Upper lobe of right lung (tissue), 1 donor: ENCODE measurements at regions not wholly inside any gene's neighbourhood (a gene's known extent, or its start where the extent isn't known, plus 50 kb on each side); places are given as distances from the start of the nearest gene placed in this dataset.

Source experiments
- ATAC-seq: fragments of 200-7000 bp; cut with Tn5 transposase; one replicate; pipeline ENCODE4 v1.9.1; 2020; ENCODE audit warnings: mild to moderate bottlenecking, moderate library complexity
- DNase-seq: peaks from one replicate; pipeline ENCODE4 v3.0.0-alpha.2; 2020
- H3K27ac ChIP-seq: fragments of 200-600 bp; one replicate; pipeline ENCODE4 v1.8.0; 2022
- H3K27me3 ChIP-seq: fragments of 200-600 bp; one replicate; pipeline ENCODE4 v1.8.0; 2022; ENCODE audit warnings: mild to moderate bottlenecking
- H3K36me3 ChIP-seq: fragments of 200-600 bp; one replicate; pipeline ENCODE4 v1.8.0; 2022
- H3K4me1 ChIP-seq: fragments of 200-600 bp; one replicate; pipeline ENCODE4 v1.8.0; 2022
- H3K4me3 ChIP-seq: fragments of 200-600 bp; one replicate; pipeline ENCODE4 v1.8.0; 2022; ENCODE audit warnings: mild to moderate bottlenecking
- H3K9me3 ChIP-seq: fragments of 200-600 bp; one replicate; pipeline ENCODE4 v1.8.0; 2022
- CTCF ChIP-seq: fragments of 200-600 bp; IDR thresholded peaks from one replicate; pipeline ENCODE4 v1.8.0; 2022; ENCODE audit warnings: antibody characterized with exemption
- intact Hi-C: fragments of 100-400 bp; cut with DNase I; formaldehyde crosslinking; loops from one replicate; pipeline ENCODE4 v1.11.0; 2022
- donor health status: DM: no; HTN: yes; CAD: no; lungs with severe emphysema.

GRCh38 chr10:83617692-83618545 is 521.4 kb upstream of the GHITM start:
- DNase-seq, result no peak

GRCh38 chr10:83625831-83626360 is 513.4 kb upstream of the GHITM start:
- H3K9me3 ChIP-seq, result no peaks in the 10 kb centered on the region
- intact Hi-C loops, result no loop called here
- ATAC-seq, result no peak
- H3K4me1 ChIP-seq, result no peaks in the 10 kb centered on the region
- no peak for TF ChIP-seq CTCF
- no peaks in the 10 kb centered on the region for H3K27me3 ChIP-seq
- no peak overlapping the region for H3K27ac ChIP-seq
- no peak overlapping the region for H3K4me3 ChIP-seq
- DNase-seq, result no peak
- no peaks in the 10 kb centered on the region for H3K36me3 ChIP-seq

More at GRCh38 chr10:83617692-83618545, 521.4 kb upstream of the GHITM start:
- H3K9me3 ChIP-seq, result no peaks in the 10 kb centered on the region
- no peaks in the 10 kb centered on the region for H3K27me3 ChIP-seq
- H3K4me3 ChIP-seq, result no peak overlapping the region
- intact Hi-C loops, result no loop called here
- no peaks in the 10 kb centered on the region for H3K36me3 ChIP-seq
- no peak overlapping the region for H3K27ac ChIP-seq
- no peak for TF ChIP-seq CTCF
- ATAC-seq, result no peak
- no peaks in the 10 kb centered on the region for H3K4me1 ChIP-seq

- intact Hi-C loops, result no loop called here
- Histone ChIP-seq H3K9me3 (no peaks in the 10 kb centered on the region), H3K36me3 (no peaks in the 10 kb centered on the region), H3K4me3 (no peak overlapping the region), H3K27me3 (no peaks in the 10 kb centered on the region), H3K4me1 (no peaks in the 10 kb centered on the region), H3K27ac (no peak overlapping the region)
- DNase-seq, result no peak
- TF ChIP-seq CTCF, result no peak
- no peak for ATAC-seq
Measured at GRCh38 chr10:83632701-83633100, 506.6 kb upstream of the GHITM start.

- DNase-seq (no peak), ATAC-seq (no peak)
- intact Hi-C loops, result no loop called here
- no peak overlapping the region for H3K27ac ChIP-seq
- H3K9me3 ChIP-seq, result no peaks in the 10 kb centered on the region
- H3K4me3 ChIP-seq, result no peak overlapping the region
- no peaks in the 10 kb centered on the region for H3K27me3 ChIP-seq
- H3K4me1 ChIP-seq, result no peaks in the 10 kb centered on the region
- H3K36me3 ChIP-seq, result no peaks in the 10 kb centered on the region
- no peak for TF ChIP-seq CTCF
Measured at GRCh38 chr10:83633547-83633946, 505.8 kb upstream of the GHITM start.

- Histone ChIP-seq H3K27ac (no peak overlapping the region), H3K36me3 (no peaks in the 10 kb centered on the region), H3K27me3 (no peaks in the 10 kb centered on the region), H3K4me3 (no peak overlapping the region), H3K9me3 (no peaks in the 10 kb centered on the region), H3K4me1 (no peaks in the 10 kb centered on the region)
- no peak for TF ChIP-seq CTCF
- ATAC-seq (no peak), DNase-seq (no peak)
- intact Hi-C loops, result no loop called here
Measured at GRCh38 chr10:83636826-83637225, 502.5 kb upstream of the GHITM start.
